ENCODE measurements at regions not wholly inside any gene's neighbourhood (a gene's known extent, or its start where the extent isn't known, plus 50 kb on each side); places are given as distances from the start of the nearest gene placed in this dataset.

- no peak for TF ChIP-seq POLR2A (IDR thresholded peaks at IDR 0.05)
- no peak for TF ChIP-seq CTCF (IDR thresholded peaks at IDR 0.05)
Observed at GRCh38 chr4:115343171-115343570, 229.8 kb upstream of the NDST4 start.
